ENCODE measurements at regions not wholly inside any gene's neighbourhood (a gene's known extent, or its start where the extent isn't known, plus 50 kb on each side); places are given as distances from the start of the nearest gene placed in this dataset.

DNA sequence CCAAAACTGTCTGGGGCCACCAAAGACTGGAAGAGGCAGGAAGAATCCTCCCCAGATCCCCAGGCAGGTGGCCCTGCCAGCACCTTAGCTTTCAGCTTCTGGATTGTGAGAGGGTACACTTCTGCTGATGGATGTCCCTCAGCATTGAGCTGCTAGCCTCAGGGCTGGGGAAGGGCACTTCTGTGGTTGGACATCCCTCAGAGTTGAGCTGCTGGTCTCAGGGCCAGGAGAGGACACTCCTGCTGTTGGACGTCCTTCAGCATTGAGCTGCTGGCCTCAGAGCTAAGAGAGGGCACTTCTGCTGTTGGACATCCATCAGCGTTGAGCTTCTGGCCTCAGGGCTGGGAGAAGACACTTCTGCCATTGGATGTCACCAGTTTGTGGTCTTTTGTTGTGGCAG, 83.8 kb upstream of the FCN1 start:
- no peak overlapping the region for H3K27ac Mint-ChIP-seq
- CTCF ChIA-PET: no interaction called here

DNA sequence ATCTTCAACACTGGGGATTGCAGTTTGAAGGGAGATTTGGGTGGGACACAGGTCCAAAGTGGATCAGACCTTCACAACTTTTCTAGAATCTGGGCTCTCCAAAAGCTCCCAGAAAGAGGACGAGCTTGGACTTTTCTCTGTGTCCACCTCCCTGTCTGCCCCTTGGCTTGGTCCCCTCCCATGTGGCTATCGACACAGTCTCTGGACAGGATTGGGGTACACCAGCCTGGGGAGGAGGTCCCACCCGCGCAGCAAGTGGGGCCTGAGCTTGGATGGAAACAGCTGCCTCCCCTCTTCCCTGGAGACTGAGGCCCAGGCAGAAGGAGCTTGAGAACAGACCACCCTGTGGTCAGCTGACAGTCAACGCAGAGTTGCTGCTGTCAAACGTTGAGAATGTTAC, 84.6 kb upstream of the FCN1 start:
- ATAC-seq (ENCODE audit: poor library complexity): no peak
- intact Hi-C loops (cut with DNase I, micrococcal nuclease): no loop called here
- peaks cover 13 to 28% of the 10 kb centered on the region in 2 experiments for H3K9me3 ChIP-seq (ENCODE audit: control insufficient read depth in 1 of 2, insufficient read depth in 1 of 2, low read length in 2 of 2)
- H3K4me1 Mint-ChIP-seq (ENCODE audit: low read depth): no peaks in the 10 kb centered on the region
- no peaks in the 10 kb centered on the region for H3K36me3 ChIP-seq (ENCODE audit: insufficient read depth, low read length)
- no peaks in the 10 kb centered on the region for H3K27me3 Mint-ChIP-seq
- H3K4me3 Mint-ChIP-seq: no peak overlapping the region
- peaks cover 7% of the 10 kb centered on the region for H3K9me3 Mint-ChIP-seq
- POLR2A ChIA-PET: no interaction called here
- no peaks in the 10 kb centered on the region for H3K4me1 ChIP-seq (ENCODE audit: insufficient read depth, low read length)
- TF ChIP-seq CTCF (IDR thresholded peaks at IDR 0.05): no peak
- CTCF ChIA-PET: no interaction called here
- no peak for DNase-seq
- H3K27me3 ChIP-seq (ENCODE audit: control insufficient read depth in 1 of 2, insufficient read depth in 2 of 2, low read length in 2 of 2): peaks cover 0 to 5% of the 10 kb centered on the region in 2 experiments
- H3K36me3 Mint-ChIP-seq (ENCODE audit: low read depth): no peaks in the 10 kb centered on the region
- no peak overlapping the region for H3K27ac ChIP-seq (ENCODE audit: low read depth in 1 of 2, low read length in 2 of 2)
- no peak overlapping the region for H3K4me3 ChIP-seq (ENCODE audit: low read length)
- no peak overlapping the region for H3K27ac Mint-ChIP-seq

More for the DNA sequence above, 83.8 kb upstream of the FCN1 start:
- no peak overlapping the region for H3K4me3 Mint-ChIP-seq
- peaks cover 7% of the 10 kb centered on the region for H3K9me3 Mint-ChIP-seq
- H3K4me1 ChIP-seq (ENCODE audit: insufficient read depth, low read length): no peaks in the 10 kb centered on the region
- H3K9me3 ChIP-seq (ENCODE audit: control insufficient read depth in 1 of 2, insufficient read depth in 1 of 2, low read length in 2 of 2): peaks cover 13 to 36% of the 10 kb centered on the region in 2 experiments
- H3K36me3 Mint-ChIP-seq (ENCODE audit: low read depth): no peaks in the 10 kb centered on the region
- no peaks in the 10 kb centered on the region for H3K36me3 ChIP-seq (ENCODE audit: insufficient read depth, low read length)
- no peak for ATAC-seq (ENCODE audit: poor library complexity)
- no peak for TF ChIP-seq CTCF (IDR thresholded peaks at IDR 0.05)
- no peak overlapping the region for H3K4me3 ChIP-seq (ENCODE audit: low read length)
- POLR2A ChIA-PET: no interaction called here
- H3K27me3 Mint-ChIP-seq: no peaks in the 10 kb centered on the region
- no peak overlapping the region for H3K27ac ChIP-seq (ENCODE audit: low read depth in 1 of 2, low read length in 2 of 2)
- no peak for DNase-seq
- intact Hi-C loops (cut with DNase I, micrococcal nuclease): no loop called here
- no peaks in the 10 kb centered on the region for H3K4me1 Mint-ChIP-seq (ENCODE audit: low read depth)
- H3K27me3 ChIP-seq (ENCODE audit: control insufficient read depth in 1 of 2, insufficient read depth in 2 of 2, low read length in 2 of 2): peaks cover 0 to 5% of the 10 kb centered on the region in 2 experiments

DNA sequence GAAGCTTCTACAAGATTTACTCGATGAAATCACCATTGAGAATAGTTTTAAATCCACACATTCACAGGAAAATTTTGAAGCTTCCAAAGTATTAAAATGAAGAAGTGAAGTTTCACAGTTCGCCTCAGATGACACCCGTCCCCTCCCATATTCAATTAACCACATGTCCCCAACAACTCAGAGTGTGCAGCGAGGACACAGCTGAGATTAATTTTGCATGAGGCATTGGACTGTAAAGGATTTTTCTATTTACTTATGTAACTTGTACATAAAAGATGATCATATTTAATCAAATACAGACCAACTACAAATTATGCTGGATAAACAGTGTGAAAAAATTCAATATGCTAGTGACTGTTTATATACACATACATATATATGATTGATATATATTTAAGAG, 84.7 kb upstream of the OLFM1 start:
- ChIA-PET CTCF (no interaction called here), POLR2A (no interaction called here)
- Mint-ChIP-seq H3K4me3 (no peak overlapping the region), H3K27me3 (no peaks in the 10 kb centered on the region), H3K36me3 (ENCODE audit: low read depth) (no peaks in the 10 kb centered on the region), H3K27ac (no peak overlapping the region), H3K4me1 (ENCODE audit: low read depth) (no peaks in the 10 kb centered on the region), H3K9me3 (peaks cover 4% of the 10 kb centered on the region)
- Histone ChIP-seq H3K9me3 (ENCODE audit: control insufficient read depth in 1 of 2, insufficient read depth in 1 of 2, low read length in 2 of 2) (peaks cover 13 to 27% of the 10 kb centered on the region in 2 experiments), H3K36me3 (ENCODE audit: insufficient read depth, low read length) (no peaks in the 10 kb centered on the region), H3K4me1 (ENCODE audit: insufficient read depth, low read length) (no peaks in the 10 kb centered on the region), H3K27ac (ENCODE audit: low read depth in 1 of 2, low read length in 2 of 2) (no peak overlapping the region), H3K27me3 (ENCODE audit: control insufficient read depth in 1 of 2, insufficient read depth in 2 of 2, low read length in 2 of 2) (peaks cover 0 to 5% of the 10 kb centered on the region in 2 experiments), H3K4me3 (ENCODE audit: low read length) (no peak overlapping the region)
- ATAC-seq (ENCODE audit: poor library complexity) (no peak), DNase-seq (no peak)
- intact Hi-C loops (cut with DNase I, micrococcal nuclease): no loop called here
- TF ChIP-seq CTCF (IDR thresholded peaks at IDR 0.05): no peak
